GM12878 (cell line): ENCODE measurements at regions not wholly inside any gene's neighbourhood (a gene's known extent, or its start where the extent isn't known, plus 50 kb on each side); places are given as distances from the start of the nearest gene placed in this dataset.
"Not testable (repeated sequence)": the region's sequence is repeated elsewhere in the genome, so short reads cannot be mapped to it uniquely, and the experiment has no call there.

ENCODE experiments used
- ATAC-seq: fragments of 200-7000 bp; cut with Tn5 transposase; 3 replicates; pipeline ENCODE4 v1.9.1; 2020; ENCODE audit warnings: mild to moderate bottlenecking, moderate library complexity
- BruUV-seq: library from RNA; stranded (reverse); fragments of 400-500 nt; replicated peaks from 2 replicates; lab custom pipeline; 2021; lab: Mats Ljungman, UMichigan
- CTCF ChIA-PET: fragments of 300-600 bp; sonication (Branson Sonifier 250); formaldehyde crosslinking; extraction: SDS; loops from one replicate; lab custom pipeline; 2021; ENCODE audit warnings: inconsistent platforms; lab: Yijun Ruan, JAX
- POLR2A ChIA-PET: fragments of 350-600 bp; formaldehyde crosslinking; extraction: SDS; loops from one replicate; lab custom pipeline; 2021; ENCODE audit warnings: inconsistent platforms; lab: Charles Lee
- RAD21 ChIA-PET: fragments of 300-600 bp; sonication (Branson Sonifier 250); formaldehyde crosslinking; loops from one replicate; lab custom pipeline; 2023; ENCODE audit warnings: antibody characterized with exemption; ENCODE audit not compliant: unreplicated experiment; lab: Charles Lee
- SMC1A ChIA-PET: fragments of 300-600 bp; sonication (Branson Sonifier 250); formaldehyde crosslinking; loops from one replicate; lab custom pipeline; 2023; ENCODE audit not compliant: unreplicated experiment, uncharacterized antibody; lab: Charles Lee
- DNase-seq: peaks from one replicate; pipeline ENCODE4 v3.0.0-alpha.2; 2011; ENCODE audit warnings: low read depth, low spot score
- FAIRE-seq: peaks from 3 replicates; lab custom pipeline; 2011; peaks lifted over from hg19 to GRCh38; lab: Jason Lieb, UNC
- H2AFZ ChIP-seq: 2 replicates; pipeline ENCODE4 v1.6.0; 2011; ENCODE audit warnings: low read depth, low read length, control low read depth; ENCODE audit not compliant: control insufficient read depth
- H3K27ac ChIP-seq: 2 replicates; pipeline ENCODE4 v1.5.1; 2011; ENCODE audit warnings: control low read depth; ENCODE audit not compliant: control insufficient read depth, insufficient read depth
- H3K27me3 ChIP-seq, 2 experiments: replicated peaks in 1 of 2; 2 replicates each; pipeline versions ENCODE4 v1.6.0 to v1.6.1; 2011; ENCODE audit warnings: low read length in 1 of 2; ENCODE audit not compliant: control insufficient read depth in 2 of 2, insufficient read depth in 2 of 2
- H3K36me3 ChIP-seq, 2 experiments: 2 replicates each; pipeline ENCODE4 v1.5.1; 2011; ENCODE audit warnings: low read length in 1 of 2; ENCODE audit not compliant: control insufficient read depth in 2 of 2, insufficient read depth in 2 of 2
- H3K4me1 ChIP-seq: 2 replicates; pipeline ENCODE4 v1.6.1; 2011; ENCODE audit warnings: mild to moderate bottlenecking, low read length, moderate library complexity, mixed read lengths; ENCODE audit not compliant: control insufficient read depth, insufficient read depth
- H3K4me2 ChIP-seq: 2 replicates; pipeline ENCODE4 v1.6.0; 2011; ENCODE audit warnings: control low read depth; ENCODE audit not compliant: control insufficient read depth, insufficient read depth
- H3K4me3 ChIP-seq: fragments of 200-600 bp; sonication (generic); 2 replicates; pipeline ENCODE4 v1.5.1; 2016
- H3K79me2 ChIP-seq: 2 replicates; pipeline ENCODE4 v1.6.0; 2011; ENCODE audit warnings: low read length; ENCODE audit not compliant: control insufficient read depth, insufficient read depth
- H3K9ac ChIP-seq: 2 replicates; pipeline ENCODE4 v1.8.0; 2011; ENCODE audit warnings: low read length, control low read depth, mixed read lengths; ENCODE audit not compliant: control insufficient read depth, insufficient read depth
- H3K9me3 ChIP-seq: replicated peaks from 3 replicates; pipeline ENCODE4 v1.5.1; 2011; ENCODE audit warnings: mild to moderate bottlenecking, low read length; ENCODE audit not compliant: control insufficient read depth, insufficient read depth
- H4K20me1 ChIP-seq: 2 replicates; pipeline ENCODE4 v1.6.0; 2011; ENCODE audit not compliant: control insufficient read depth, insufficient read depth
- ATF7 ChIP-seq: fragments of 450-650 bp; IDR thresholded peaks from 2 replicates; pipeline ENCODE4 v1.6.1; 2016; ENCODE audit warnings: low read depth, mild to moderate bottlenecking
- BRCA1 ChIP-seq: IDR thresholded peaks from 2 replicates; pipeline ENCODE4 v1.6.1; 2011; ENCODE audit warnings: low read depth, low read length, improper control_type of control experiment
- CBX5 ChIP-seq: sonication (generic); IDR thresholded peaks from 2 replicates; pipeline ENCODE4 v1.6.1; 2016; ENCODE audit warnings: low read depth, moderate library complexity, mild to moderate bottlenecking, inconsistent platforms
- FOXM1 ChIP-seq: IDR thresholded peaks from 2 replicates; pipeline ENCODE4 v1.6.1; 2012; ENCODE audit warnings: low read depth, mild to moderate bottlenecking, inconsistent platforms, low read length, moderate library complexity
- MXI1 ChIP-seq: fragments of 150-350 bp; IDR thresholded peaks from 2 replicates; pipeline ENCODE4 v1.6.1; 2011; ENCODE audit warnings: low read depth, mild to moderate bottlenecking, inconsistent platforms, low read length, improper control_type of control experiment
- MYC ChIP-seq: IDR thresholded peaks from 2 replicates; pipeline ENCODE4 v1.6.1; 2011; ENCODE audit warnings: mild to moderate bottlenecking, low read length, moderate library complexity, inconsistent platforms; ENCODE audit not compliant: insufficient read depth, insufficient replicate concordance, insufficient read length, severe bottlenecking
- RAD21 ChIP-seq: IDR thresholded peaks from 2 replicates; pipeline ENCODE4 v1.6.1; 2011; ENCODE audit warnings: mild to moderate bottlenecking, low read depth, low read length, moderate library complexity; ENCODE audit not compliant: insufficient read depth
- RUNX3 ChIP-seq: IDR thresholded peaks from 2 replicates; pipeline ENCODE4 v1.6.1; 2012; ENCODE audit warnings: low read length, inconsistent platforms
- SMAD5 ChIP-seq: IDR thresholded peaks from 2 replicates; pipeline ENCODE4 v1.6.1; 2016; ENCODE audit warnings: antibody characterized with exemption, low read depth
- WGBS: methylation state at CpG from one replicate; pipeline ENCODE4 v1.1.6; 2016; ENCODE audit warnings: low lambda C conversion rate; ENCODE audit not compliant: insufficient replicate concordance, insufficient coverage; ENCODE audit errors: missing lambda C conversion rate; 5-methylcytosine and 5-hydroxymethylcytosine counted together
- in situ Hi-C: fragments of 300-500 bp; cut with MboI; formaldehyde crosslinking; loops from 9 replicates; pipeline ENCODE4 v1.14.3; 2018; ENCODE audit warnings: mixed read lengths
- intact Hi-C: fragments of 100-400 bp; cut with micrococcal nuclease; formaldehyde crosslinking; loops from one replicate; pipeline ENCODE4 v1.14.2; 2022; ENCODE audit not compliant: unreplicated experiment
- TF ChIP-seq, protein P1 (sequence below), 3 experiments: IDR thresholded peaks in 2 of 3; conservative IDR thresholded peaks in 1 of 3; 2 replicates each; pipeline ENCODE4 v1.5.1; 2011; ENCODE audit warnings: low read depth in 3 of 3, low read length in 3 of 3, mild to moderate bottlenecking in 3 of 3, control low read depth in 2 of 3, moderate library complexity in 2 of 3, inconsistent platforms in 1 of 3, mixed read lengths in 1 of 3; ENCODE audit not compliant: control insufficient read depth in 2 of 3, insufficient read depth in 1 of 3; ENCODE audit errors: extremely low read depth in 1 of 3
- TF ChIP-seq, protein P2 (sequence below): fragments of 450-650 bp; IDR thresholded peaks from 2 replicates; pipeline ENCODE4 v1.6.1; 2017; ENCODE audit warnings: borderline replicate concordance
- TF ChIP-seq, protein P3 (sequence below): IDR thresholded peaks from 2 replicates; pipeline ENCODE4 v1.6.1; 2011; ENCODE audit warnings: low read depth, mild to moderate bottlenecking, low read length, moderate library complexity, borderline replicate concordance; ENCODE audit errors: extremely low read depth

DNA sequence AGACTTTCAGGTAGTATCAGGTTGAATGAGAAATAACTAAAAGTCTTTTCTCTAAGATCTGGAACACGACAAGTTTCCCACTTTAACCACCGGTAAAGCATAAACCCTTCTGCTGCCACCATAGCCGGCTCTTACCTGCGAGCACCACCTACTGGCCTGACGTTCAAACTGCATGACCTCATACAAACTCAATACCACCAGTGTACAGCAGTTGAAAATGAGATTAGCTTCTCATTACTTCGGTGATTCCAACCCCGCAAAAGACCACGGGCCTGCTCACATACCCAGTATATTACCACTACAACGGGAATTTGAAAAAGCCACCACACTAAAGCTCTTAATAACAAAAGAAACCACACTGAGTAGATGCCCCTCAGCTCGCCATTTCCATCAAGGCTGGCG lies 1238.6 kb downstream of the TMEM121 start:
- intact Hi-C loops, H3K9me3 ChIP-seq, H3K36me3 ChIP-seq, H3K9ac ChIP-seq, H3K27ac ChIP-seq, DNase-seq, BruUV-seq, H2AFZ ChIP-seq, in situ Hi-C loops, H3K27me3 ChIP-seq, H4K20me1 ChIP-seq, H3K79me2 ChIP-seq, H3K4me3 ChIP-seq, H3K4me2 ChIP-seq: not testable (repeated sequence)
- ChIA-PET RAD21 (interaction anchor here (1.5 kb wide), 2 partner anchors 29 to 103 kb away, joined by 4 to 6 read pairs; no protein-coding TSS in a partner anchor), SMC1A (interaction anchor here (0.7 to 1.0 kb wide), 2 partner anchors 28 to 33 kb away, joined by 3 read pairs; no protein-coding TSS in a partner anchor), POLR2A (interaction anchor here (0.6 kb wide), 1 partner anchor 53 kb away, joined by 3 read pairs; no protein-coding TSS in a partner anchor), CTCF (interaction anchor here (0.9 to 2.7 kb wide), 9 partner anchors 11 to 108 kb away, joined by 3 to 23 read pairs (median 8); no protein-coding TSS in a partner anchor)
- 21% methylated on average over 10 of the region's 11 CpGs for WGBS
- peak; percentile 95 for FAIRE-seq
- peak; percentile 70 for ATAC-seq
- H3K4me1 ChIP-seq = peaks cover 14% of the 10 kb centered on the region
- 0 out of 2 replicates have a peak, but pooled peaks have one; percentile 4 for TF ChIP-seq RAD21
- TF ChIP-seq, protein P1, sequence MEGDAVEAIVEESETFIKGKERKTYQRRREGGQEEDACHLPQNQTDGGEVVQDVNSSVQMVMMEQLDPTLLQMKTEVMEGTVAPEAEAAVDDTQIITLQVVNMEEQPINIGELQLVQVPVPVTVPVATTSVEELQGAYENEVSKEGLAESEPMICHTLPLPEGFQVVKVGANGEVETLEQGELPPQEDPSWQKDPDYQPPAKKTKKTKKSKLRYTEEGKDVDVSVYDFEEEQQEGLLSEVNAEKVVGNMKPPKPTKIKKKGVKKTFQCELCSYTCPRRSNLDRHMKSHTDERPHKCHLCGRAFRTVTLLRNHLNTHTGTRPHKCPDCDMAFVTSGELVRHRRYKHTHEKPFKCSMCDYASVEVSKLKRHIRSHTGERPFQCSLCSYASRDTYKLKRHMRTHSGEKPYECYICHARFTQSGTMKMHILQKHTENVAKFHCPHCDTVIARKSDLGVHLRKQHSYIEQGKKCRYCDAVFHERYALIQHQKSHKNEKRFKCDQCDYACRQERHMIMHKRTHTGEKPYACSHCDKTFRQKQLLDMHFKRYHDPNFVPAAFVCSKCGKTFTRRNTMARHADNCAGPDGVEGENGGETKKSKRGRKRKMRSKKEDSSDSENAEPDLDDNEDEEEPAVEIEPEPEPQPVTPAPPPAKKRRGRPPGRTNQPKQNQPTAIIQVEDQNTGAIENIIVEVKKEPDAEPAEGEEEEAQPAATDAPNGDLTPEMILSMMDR (IDR thresholded peaks at IDR 0.05 in 2 of 3, conservative IDR thresholded peaks at IDR 0.05 in 1 of 3; ENCODE audit: control insufficient read depth in 2 of 3, extremely low read depth in 1 of 3, insufficient read depth in 1 of 3, low read depth in 3 of 3, low read length in 3 of 3) = peak in 1 of 3 experiments; percentile 56; a peak in 2 of 6 replicates
- peak; percentile 17; the same call in 1 of the 2 replicates for TF ChIP-seq RUNX3

DNA sequence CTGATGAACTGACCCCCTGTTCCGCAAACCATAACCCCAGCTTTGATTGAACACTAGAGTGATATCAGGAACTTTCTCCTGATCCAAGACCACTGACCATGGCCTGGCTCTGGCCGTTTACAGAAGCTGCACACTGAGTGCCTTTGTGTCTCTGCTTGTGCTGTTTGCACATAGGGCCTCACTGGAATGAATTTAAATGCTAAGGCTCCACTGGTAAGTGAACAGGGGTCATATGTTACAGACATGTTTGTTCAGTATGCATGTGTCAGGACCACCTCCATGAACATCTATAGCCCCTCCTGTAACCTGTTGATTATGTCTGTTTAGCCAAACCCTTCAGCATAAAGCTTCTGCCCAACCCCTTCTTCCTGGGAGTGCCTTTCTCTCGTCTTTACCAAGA lies 1239.8 kb downstream of the TMEM121 start:
- no peaks in the 10 kb centered on the region for H3K79me2 ChIP-seq
- H3K4me3 ChIP-seq = no peak overlapping the region
- in situ Hi-C loops = no loop called here
- H3K36me3 ChIP-seq = no peaks in the 10 kb centered on the region
- no peaks in the 10 kb centered on the region for H4K20me1 ChIP-seq
- ATAC-seq = no peak
- H3K27ac ChIP-seq = no peak overlapping the region
- FAIRE-seq = no peak
- H3K9me3 ChIP-seq = no peaks in the 10 kb centered on the region
- WGBS = 44% methylated on average over 3 of the region's 3 CpGs
- no peaks in the 10 kb centered on the region for H3K27me3 ChIP-seq
- CTCF ChIA-PET = interaction anchor here (0.7 to 2.7 kb wide), 18 partner anchors 10 to 232 kb away, joined by 3 to 23 read pairs (median 6); no protein-coding TSS in a partner anchor
- H2AFZ ChIP-seq = no peak overlapping the region
- POLR2A ChIA-PET = no interaction called here
- RAD21 ChIA-PET = interaction anchor here (1.1 to 1.5 kb wide), 4 partner anchors 27 to 107 kb away, joined by 4 to 6 read pairs (median 4); no protein-coding TSS in a partner anchor
- no peak overlapping the region for H3K4me2 ChIP-seq
- no peak for DNase-seq
- SMC1A ChIA-PET = interaction anchor here (0.8 to 1.3 kb wide), 4 partner anchors 24 to 103 kb away, joined by 3 read pairs; no protein-coding TSS in a partner anchor
- H3K9ac ChIP-seq = no peak overlapping the region
- peaks cover 14% of the 10 kb centered on the region for H3K4me1 ChIP-seq
- intact Hi-C loops = no loop called here
- TF ChIP-seq, protein P2, sequence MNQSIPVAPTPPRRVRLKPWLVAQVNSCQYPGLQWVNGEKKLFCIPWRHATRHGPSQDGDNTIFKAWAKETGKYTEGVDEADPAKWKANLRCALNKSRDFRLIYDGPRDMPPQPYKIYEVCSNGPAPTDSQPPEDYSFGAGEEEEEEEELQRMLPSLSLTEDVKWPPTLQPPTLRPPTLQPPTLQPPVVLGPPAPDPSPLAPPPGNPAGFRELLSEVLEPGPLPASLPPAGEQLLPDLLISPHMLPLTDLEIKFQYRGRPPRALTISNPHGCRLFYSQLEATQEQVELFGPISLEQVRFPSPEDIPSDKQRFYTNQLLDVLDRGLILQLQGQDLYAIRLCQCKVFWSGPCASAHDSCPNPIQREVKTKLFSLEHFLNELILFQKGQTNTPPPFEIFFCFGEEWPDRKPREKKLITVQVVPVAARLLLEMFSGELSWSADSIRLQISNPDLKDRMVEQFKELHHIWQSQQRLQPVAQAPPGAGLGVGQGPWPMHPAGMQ = no peak
- TF ChIP-seq MXI1 (no peak), MYC (no peak), CBX5 (no peak), SMAD5 (no peak), BRCA1 (no peak), FOXM1 (no peak), ATF7 (no peak)
- TF ChIP-seq, protein P3, sequence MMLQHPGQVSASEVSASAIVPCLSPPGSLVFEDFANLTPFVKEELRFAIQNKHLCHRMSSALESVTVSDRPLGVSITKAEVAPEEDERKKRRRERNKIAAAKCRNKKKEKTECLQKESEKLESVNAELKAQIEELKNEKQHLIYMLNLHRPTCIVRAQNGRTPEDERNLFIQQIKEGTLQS = no peak
- BruUV-seq = no TSS peak
